HG02981 (cell line): ENCODE measurements at regions not wholly inside any gene's neighbourhood (a gene's known extent, or its start where the extent isn't known, plus 50 kb on each side); places are given as distances from the start of the nearest gene placed in this dataset.
"Not testable (repeated sequence)": the region's sequence is repeated elsewhere in the genome, so short reads cannot be mapped to it uniquely, and the experiment has no call there.

Source experiments
- ATAC-seq: cut with Tn5 transposase; IDR thresholded peaks from one replicate; pipeline ENCODE4 v1.9.1; 2021; ENCODE audit warnings: mild to moderate bottlenecking, moderate library complexity; ENCODE audit not compliant: unreplicated experiment

DNA sequence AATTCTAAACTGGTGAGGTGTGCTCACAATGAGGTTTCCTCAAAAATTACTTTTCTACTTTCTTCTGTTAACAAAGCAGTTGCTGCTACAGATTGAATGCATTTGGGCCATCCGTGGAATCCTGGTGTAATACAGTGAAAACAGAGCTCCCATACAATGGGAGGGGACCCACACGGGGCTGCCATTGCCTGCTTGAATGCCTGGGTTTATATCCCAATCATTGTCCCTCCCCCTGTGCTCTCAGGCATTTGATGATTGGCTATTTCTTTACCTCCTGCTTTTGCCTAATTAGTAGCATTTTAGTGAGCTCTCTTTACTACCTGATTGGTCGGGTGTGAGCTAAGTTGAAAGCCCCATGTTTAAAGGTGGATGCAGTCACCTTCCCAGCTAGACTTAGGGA is 52.9 kb upstream of the CSF1 start:
- ATAC-seq = not testable (repeated sequence)

DNA sequence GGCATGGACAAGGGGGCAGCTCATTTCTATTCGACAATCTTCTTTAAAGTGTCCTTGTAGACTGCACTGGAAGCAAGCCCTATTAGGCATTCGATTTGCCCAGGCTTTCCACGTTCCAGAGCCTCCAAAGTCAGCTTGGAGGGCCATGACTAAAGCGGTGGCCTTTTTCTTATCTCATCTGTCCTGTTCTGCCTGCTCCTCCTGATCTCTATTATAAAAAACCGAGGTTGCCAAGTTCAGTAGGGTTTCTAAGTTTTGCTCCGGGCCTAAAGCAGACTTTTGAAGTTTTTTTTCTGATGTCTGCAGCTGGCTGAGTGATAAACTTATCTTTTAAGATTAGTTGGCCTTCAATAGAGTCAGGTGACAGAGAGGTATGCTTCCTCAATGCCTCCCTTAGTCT is 54.7 kb upstream of the CSF1 start:
- ATAC-seq = not testable (repeated sequence)

- ATAC-seq = not testable (repeated sequence)
Observed at GRCh38 chr1:109853972-109854371, 56.7 kb upstream of the CSF1 start.

DNA sequence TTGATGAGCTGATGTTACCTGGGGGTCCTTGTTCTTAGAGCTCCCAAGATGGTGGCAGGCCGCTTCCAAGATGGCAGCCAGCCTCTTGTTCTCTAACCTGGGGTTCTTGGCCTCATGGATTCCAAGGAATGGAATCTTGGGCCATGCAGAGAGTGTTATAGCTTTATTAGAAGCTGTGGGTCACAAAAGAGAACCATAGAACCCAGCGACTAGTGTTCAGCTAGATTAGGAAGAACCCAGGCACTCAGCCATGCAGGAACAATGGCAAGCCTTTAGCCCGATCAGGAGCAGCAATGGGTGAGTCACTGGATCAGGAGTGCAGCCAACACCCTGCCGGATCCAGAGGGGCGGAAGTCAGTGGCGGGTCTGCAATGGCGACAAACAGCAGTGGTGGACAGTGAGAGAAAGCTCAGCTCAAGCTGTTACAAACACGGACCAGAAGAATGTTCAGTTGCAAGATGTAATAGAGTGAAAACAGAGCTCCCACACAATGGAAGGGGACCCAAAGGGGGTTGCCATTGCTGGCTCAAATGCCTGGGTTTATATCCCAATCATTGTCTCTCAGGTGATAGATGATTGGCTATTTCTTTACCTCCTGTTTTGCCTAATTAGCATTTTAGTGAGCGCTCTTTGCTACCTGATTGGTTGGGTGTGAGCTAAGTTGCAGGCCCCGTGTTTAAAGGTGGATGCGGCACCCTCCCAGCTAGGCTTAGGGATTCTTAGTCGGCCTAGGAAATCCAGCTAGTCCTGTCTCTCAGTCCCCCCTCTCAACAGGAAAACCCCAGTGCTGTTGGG is 58.2 kb upstream of the CSF1 start:
- not testable (repeated sequence) for ATAC-seq

DNA sequence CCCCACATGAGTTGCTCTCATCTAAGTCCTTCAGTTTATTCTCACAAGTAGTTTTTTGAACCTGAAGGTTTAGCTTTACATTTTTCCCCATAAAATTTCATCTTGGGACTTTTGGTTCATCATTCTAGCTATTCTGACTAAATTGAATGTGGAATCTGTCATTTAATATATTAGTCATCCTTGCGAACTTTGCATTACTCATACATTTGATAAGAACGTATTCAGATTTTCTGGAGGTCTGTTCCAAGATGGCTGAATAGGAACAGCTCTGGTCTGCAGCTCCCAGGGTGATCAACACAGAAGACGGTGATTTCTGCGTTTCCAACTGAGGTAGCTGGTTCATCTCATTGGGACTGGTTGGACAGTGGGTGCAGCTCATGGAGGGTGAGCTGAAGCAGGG is 59.8 kb upstream of the CSF1 start:
- ATAC-seq = no peak

DNA sequence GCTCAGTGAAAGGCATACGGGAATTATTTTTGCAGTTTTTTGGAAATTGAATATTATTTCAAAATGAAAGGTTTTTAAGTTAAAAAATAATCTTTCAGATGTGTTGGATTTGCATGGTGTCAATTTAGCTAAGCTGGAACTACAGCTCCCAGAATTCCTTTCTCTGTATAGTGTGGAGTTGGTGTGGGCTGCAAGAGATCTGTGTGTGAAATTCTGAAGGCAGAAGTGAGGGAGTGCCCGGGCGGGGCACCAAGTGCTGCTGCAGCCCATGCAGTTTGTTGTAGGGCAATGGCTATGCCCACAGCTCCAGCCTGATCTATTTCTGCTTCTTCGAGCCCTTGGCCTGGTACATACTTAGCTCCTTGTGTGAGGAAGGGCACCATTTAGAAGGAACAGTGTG is 60.5 kb upstream of the CSF1 start:
- no peak for ATAC-seq

- no peak for ATAC-seq
Observed at GRCh38 chr1:109849655-109850054, 61.0 kb upstream of the CSF1 start.

DNA sequence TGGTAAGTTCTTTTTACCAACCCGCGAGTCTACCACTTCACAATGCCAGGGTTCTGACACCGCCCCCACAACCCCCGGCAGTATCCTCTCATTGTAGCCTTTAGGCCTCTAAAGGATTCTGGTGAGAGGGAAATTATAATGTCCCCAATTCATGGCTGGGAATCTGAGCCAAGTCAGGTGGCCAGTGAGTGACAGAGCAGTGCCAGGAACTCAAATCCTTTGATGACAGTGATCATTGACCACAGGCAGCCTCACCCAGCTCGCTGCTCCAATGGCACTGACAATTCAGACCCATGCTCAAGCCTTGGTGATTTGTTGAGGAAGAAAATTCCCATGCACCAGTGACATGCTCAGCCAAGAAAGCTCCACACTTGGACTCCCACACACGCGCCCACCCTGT is 63.4 kb upstream of the CSF1 start:
- no peak for ATAC-seq

- no peak for ATAC-seq
Observed at GRCh38 chr1:109846846-109847245, 63.8 kb upstream of the CSF1 start.

DNA sequence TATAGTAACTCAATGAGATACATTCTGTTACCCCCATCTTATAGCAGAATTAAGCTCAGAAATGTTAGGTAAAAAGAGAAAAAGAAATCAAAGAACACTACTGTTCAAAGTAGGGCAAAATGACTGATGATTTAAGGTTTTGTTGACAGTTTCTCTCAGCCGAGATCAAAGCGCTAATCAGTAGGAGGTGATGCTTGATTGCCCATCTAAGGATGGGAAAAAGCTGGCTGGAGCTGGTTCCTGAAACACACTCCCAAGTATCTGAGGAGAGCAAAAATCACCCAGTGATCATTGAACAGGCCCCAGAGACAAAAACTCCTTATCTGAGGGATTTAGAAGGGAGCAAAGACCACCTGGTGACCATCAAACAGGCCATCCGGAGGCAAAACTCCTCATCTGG is 64.5 kb upstream of the CSF1 start:
- ATAC-seq = no peak

- no peak for ATAC-seq
Observed at GRCh38 chr1:109845658-109846057, 65.0 kb upstream of the CSF1 start.

- no peak for ATAC-seq
Observed at GRCh38 chr1:109844609-109845008, 66.0 kb upstream of the CSF1 start.

GRCh38 chr1:109840011-109840629 is 70.5 kb upstream of the CSF1 start:
- ATAC-seq = no peak

DNA sequence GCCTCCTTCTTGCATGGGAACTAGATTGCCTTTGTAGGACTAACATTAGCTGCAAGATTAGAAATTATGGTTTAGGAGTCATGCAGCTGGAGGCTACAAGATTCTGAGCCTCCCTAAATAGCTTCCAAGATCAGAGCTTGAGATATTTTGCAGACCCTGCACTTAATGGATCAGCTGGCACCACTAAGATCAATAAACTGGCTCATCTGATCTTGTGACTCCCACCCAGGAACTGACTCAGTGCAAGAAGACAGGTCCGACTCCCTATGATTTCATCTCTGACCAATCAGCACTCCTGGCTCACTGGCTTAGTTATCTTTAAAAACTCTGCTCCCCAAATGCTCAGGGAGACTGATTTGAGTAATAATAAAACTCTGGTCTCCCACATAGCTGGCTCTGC is 71.4 kb upstream of the CSF1 start:
- not testable (repeated sequence) for ATAC-seq

DNA sequence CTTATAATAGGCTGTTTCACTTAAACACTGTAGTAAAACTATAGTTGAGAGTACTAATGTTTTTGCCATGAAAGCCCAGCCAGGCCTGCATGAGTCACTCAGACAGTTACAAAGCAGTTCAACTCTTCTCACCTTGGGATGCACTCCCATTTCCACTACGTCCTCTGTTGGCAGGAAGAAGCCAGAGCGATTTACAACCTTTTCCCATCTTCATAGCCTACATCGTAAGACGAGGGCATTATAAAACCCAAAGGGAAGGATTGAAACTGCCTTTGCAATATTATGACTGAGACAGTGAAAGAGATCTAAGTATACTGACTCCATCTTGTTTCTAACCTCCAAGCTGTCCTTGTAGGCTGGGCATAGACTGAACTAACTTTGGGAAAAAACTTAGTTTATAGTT is 71.8 kb upstream of the CSF1 start:
- no peak for ATAC-seq

DNA sequence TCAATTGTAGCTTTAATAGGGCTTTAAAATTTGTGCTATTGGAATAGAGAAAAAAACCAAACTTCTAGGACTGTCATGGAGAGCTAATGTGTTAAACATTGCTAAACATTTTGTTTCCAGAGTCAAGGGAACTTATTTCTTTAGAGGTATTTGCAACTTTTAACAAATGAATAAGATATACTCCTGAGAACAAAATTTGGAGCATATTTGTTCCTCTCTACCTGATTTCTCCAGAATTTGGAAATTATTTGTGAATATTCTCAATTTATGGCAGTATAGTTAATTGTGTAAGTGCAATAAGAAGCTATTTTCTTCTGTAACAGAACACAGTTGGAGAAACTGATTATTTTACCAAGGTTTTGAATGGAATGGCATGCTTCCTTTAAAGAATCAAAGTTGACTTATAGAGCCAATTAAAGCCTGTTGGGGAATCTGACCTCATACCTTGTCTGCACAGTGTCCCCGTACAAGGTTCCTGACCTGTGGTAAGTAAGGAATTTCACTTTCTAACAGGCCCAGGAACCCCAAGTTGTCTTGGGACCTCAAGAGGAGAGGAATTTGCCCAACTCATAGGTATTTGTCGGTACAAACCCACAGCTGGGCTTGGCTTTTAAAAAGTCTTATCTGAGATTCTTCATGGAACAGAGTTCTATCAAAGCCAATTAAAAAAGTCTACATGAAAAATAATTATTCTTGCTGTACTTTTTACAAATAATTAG is 72.6 kb upstream of the CSF1 start:
- no peak for ATAC-seq

DNA sequence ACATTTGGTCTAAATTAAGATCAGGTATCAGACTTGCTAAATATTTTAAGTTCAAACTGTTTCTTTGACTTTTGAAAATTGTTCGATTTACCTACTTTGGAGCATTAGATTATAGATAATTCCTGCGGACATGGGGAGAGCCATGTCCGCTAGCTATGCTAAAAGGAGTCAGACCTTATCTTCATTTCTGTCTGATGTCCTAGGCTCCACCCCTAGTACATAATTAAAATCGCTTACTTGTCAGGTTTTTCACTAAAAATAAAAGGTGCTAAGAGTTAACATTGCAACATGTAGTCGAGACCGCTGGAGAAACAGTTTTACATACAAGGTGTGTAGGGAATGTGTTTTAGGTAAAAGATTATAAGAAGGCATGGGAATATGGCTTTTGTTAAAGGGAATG is 71.9 kb upstream of the EPS8L3 start:
- ATAC-seq = not testable (repeated sequence)

GRCh38 chr1:109834951-109835350 is 71.2 kb upstream of the EPS8L3 start:
- ATAC-seq = no peak

DNA sequence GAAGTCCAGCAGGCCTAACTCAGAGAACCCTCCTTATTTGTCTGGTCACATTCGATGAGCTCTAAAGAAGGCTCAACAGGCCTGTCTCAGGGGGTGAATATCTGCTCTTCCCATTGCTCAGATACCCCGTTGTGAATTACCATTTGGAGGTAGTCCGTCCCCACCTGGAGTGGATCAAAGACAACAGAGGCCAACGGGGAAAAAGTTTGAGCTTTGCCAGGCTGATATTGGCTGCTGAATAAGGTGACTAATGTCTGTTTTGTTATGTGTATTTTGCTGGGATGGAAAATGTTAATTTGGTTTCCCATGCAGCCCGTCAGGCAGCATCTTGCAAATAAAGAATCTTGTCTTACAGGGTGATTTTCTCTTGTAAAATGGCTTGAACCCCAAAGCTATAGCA is 69.2 kb upstream of the EPS8L3 start:
- ATAC-seq = no peak

- no peak for ATAC-seq
Observed at GRCh38 chr1:109828756-109829505, 65.2 kb upstream of the EPS8L3 start.

DNA sequence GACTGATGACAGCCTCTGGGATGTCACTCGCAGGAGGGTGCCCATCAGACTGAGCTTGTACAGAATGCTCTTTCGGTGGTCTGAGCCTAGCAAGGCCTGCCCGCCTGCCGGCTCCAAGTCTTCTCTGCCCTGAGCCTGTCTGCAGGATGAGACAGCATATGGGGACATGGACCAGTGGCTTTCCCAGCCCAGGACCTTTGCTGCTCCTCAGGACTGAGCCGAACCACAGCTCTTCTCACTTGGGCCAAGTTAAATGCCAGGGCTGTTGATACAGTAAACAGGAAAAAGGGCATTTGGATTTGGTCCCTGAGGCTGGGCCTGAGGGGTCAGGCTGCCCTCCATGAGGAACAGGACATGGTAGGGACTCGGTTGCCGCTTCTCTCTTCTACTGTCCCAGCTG is 64.3 kb upstream of the EPS8L3 start:
- ATAC-seq = no peak
